GM12865 (cell line): ENCODE measurements at regions not wholly inside any gene's neighbourhood (a gene's known extent, or its start where the extent isn't known, plus 50 kb on each side); places are given as distances from the start of the nearest gene placed in this dataset.
"Not testable (repeated sequence)": the region's sequence is repeated elsewhere in the genome, so short reads cannot be mapped to it uniquely, and the experiment has no call there.

Source experiments
- DNase-seq: peaks from one replicate; pipeline ENCODE4 v3.0.0; 2010; ENCODE audit warnings: low read depth
- H3K4me3 ChIP-seq: 2 replicates; pipeline ENCODE4 v1.5.1; 2011; ENCODE audit warnings: mild to moderate bottlenecking, low read depth, low read length, control low read depth
- TF ChIP-seq, protein P1 (sequence below): IDR thresholded peaks from 2 replicates; pipeline ENCODE4 v1.5.1; 2011; ENCODE audit warnings: low read length, control low read depth, low read depth, inconsistent platforms; ENCODE audit not compliant: insufficient read depth; ENCODE audit errors: missing control alignments

DNA sequence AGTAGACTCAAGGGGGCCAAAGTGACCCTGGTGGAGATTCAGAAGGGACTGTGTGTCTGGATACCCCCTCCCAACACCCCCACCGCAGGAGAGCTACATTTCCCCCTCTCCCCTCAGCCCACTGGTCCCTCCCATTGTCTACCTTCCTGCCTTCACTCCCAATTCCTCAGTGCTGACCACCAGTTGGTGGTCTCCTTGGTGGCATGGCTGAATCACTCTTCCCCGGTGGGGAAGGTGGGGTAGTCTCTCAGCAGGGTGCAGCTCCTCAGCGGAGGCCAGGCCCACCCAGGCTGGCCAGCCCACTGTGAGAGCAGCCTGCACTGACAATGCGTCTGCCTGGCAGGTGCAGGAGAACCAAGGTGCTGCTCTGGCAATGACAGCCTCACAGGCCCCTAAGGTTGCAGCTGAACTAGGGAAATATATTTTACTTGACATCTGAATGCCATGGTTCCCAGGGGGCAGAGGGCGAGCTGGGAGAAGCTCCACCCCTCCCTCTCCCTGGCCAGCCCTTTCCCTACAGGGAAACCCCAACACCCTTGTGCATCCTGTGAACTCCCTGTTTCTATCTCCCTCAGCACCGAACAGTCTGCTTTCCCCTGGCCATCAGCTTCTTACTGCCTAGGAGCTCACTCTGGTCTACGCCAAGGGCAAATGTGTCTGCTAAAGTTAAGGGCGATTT, 62.6 kb upstream of the PAX8 start:
- no peak for DNase-seq
- H3K4me3 ChIP-seq, result no peak overlapping the region
- TF ChIP-seq, protein P1, sequence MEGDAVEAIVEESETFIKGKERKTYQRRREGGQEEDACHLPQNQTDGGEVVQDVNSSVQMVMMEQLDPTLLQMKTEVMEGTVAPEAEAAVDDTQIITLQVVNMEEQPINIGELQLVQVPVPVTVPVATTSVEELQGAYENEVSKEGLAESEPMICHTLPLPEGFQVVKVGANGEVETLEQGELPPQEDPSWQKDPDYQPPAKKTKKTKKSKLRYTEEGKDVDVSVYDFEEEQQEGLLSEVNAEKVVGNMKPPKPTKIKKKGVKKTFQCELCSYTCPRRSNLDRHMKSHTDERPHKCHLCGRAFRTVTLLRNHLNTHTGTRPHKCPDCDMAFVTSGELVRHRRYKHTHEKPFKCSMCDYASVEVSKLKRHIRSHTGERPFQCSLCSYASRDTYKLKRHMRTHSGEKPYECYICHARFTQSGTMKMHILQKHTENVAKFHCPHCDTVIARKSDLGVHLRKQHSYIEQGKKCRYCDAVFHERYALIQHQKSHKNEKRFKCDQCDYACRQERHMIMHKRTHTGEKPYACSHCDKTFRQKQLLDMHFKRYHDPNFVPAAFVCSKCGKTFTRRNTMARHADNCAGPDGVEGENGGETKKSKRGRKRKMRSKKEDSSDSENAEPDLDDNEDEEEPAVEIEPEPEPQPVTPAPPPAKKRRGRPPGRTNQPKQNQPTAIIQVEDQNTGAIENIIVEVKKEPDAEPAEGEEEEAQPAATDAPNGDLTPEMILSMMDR, result no peak

- TF ChIP-seq, protein P1, result no peak
- no peak for DNase-seq
- H3K4me3 ChIP-seq, result no peak overlapping the region
Observed at GRCh38 chr2:113337809-113338208, 59.1 kb upstream of the PAX8 start.

DNA sequence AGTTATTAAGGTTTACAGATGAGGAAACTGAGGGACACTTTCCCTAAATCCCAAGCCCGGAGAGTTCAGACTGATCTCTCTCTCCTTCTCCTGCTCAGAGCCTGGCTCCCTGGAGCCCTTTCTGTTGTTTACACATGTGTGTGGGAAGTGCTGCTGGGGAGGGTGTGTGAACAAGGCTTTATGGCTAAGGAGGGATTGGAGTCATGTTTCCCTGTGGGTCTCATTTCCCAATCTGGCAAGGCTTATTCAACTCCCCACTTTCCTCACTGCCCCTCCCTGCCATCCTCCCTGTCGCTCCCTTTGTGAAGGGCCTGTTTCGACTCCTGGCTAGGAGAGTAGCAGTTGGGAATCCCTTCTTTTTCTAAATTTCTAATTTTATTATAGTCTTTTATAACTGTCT, 57.3 kb upstream of the PAX8 start:
- not testable (repeated sequence) for H3K4me3 ChIP-seq, DNase-seq

DNA sequence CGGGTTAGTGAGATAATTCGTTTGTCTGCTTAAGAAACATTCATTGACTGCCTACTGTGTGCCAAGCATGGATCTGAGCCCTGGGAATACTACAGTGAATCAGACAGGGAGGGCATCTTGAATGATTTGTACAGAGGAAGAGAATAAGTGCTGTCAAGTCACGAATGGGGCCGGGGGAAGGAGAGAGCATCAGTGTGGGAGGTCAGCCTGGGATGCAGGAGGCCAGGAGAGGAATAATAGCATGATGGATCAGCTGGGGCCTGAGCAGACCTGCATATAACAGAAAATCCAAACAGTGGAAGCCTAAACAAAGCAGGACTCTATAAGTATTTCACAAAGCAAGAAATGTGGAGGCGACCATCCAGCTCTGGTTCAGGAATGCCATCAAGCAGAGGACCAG, 55.4 kb upstream of the PAX8 start:
- DNase-seq, result no peak
- TF ChIP-seq, protein P1, result no peak
- H3K4me3 ChIP-seq, result no peak overlapping the region

GRCh38 chr2:113333735-113334134, 55.0 kb upstream of the PAX8 start:
- H3K4me3 ChIP-seq, DNase-seq: not testable (repeated sequence)

DNA sequence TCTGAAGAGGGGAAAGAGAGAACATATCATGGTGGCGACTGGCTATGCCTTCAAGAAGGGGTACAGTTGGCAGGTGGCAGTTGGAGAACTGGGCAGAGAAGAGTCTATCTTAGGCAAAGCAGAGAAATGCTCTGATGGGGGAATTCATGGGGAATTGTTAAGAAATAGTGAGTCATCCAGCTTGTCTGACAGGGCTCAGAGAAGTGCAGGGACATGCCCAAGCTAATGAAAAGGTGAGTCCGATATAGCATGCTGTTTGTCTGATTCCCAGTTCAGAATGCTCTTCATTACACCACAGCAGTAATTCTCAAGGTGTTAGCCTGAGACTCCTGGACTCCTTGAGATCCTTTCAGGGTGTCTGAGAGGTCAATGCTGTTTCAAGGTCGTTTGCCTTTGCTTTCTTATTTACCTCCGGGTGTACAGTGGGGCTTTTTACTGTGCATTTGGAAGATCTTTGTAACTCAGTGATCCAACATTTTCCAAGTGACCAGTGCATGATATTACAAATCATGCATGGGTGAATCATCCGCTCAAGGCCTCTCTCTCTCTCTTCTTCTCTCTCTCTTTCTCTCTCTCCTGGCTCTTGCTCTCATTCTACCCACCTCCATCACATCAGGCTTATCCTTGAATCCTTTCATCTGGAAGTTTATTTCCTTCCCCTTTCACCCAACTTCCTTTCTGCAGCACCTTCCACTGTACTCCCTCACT, 51.5 kb upstream of the PAX8 start:
- not testable (repeated sequence) for H3K4me3 ChIP-seq, DNase-seq

- not testable (repeated sequence) for DNase-seq, H3K4me3 ChIP-seq
Observed at GRCh38 chr2:113328973-113329372, 50.3 kb upstream of the PAX8 start.

DNA sequence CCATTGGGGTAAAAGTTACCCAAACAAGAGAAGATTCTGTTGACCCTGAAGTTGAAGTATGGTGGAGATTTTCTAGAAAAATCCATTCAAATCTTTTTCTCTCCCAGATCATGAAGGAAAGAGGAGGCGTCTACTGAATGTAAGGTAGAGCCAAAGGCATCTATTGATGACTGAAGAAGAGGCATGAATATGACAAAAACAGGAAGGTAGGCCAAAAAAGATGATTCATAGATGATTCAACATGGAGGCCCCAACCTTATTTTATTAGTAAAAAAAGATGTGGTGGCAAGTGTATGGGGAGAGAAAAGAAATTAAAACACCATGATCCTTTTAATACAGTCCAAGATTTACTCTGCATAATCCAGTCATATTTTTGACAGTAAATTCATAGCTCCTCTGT, 49.9 kb upstream of the PAX8 start:
- H3K4me3 ChIP-seq, DNase-seq: not testable (repeated sequence)
